ENCODE measurements at regions not wholly inside any gene's neighbourhood (a gene's known extent, or its start where the extent isn't known, plus 50 kb on each side); places are given as distances from the start of the nearest gene placed in this dataset.
A peak's percentile ranks its signal among the peaks of the same experiment; 100 is the strongest.
"Not testable (repeated sequence)": the region's sequence is repeated elsewhere in the genome, so short reads cannot be mapped to it uniquely, and the experiment has no call there.

DNA sequence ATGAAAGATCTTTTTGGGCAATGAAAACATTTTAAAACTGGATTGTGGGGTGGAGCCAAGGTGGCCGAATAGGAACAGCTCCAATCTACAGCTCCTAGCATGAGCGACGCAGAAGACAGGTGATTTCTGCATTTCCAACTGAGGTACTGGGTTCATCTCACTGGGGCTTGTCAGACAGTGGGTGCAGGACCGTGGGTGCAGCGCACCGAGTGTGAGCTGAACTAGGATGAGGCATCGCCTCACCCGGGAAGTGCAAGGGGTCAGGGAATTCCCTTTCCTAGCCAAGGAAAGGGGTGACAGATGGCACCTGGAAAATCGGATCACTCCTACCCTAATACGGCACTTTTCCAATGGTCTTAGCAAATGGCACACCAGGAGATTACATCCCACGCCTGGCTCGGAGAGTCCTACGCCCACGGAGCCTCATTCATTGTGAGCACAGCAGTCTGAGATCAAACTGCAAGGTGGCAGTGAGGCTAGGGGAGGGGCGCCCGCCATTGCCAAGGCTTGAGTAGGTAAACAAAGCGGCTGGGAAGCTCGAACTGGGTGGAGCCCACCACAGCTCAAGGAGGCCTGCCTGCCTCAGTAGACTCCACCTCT lies 84.3 kb upstream of the FANCL start:
- CTCF ChIA-PET (ENCODE audit: partially characterized antibody) = interaction anchor here (0.8 kb wide), 1 partner anchor 16 kb away, joined by 5 read pairs; no protein-coding TSS in a partner anchor
- H2BK5ac ChIP-seq (ENCODE audit: low read depth, low read length); H3K36me3 ChIP-seq (ENCODE audit: control insufficient read depth in 2 of 4, insufficient read depth in 4 of 4, low read length in 3 of 4); H3K9ac ChIP-seq (replicated peaks in 1 of 4; ENCODE audit: extremely low read depth in 1 of 4, low read depth in 3 of 4, low read length in 3 of 4); FAIRE-seq; H3K79me2 ChIP-seq (ENCODE audit: control insufficient read depth in 1 of 2, insufficient read depth in 2 of 2, low read length in 2 of 2); H3K4me2 ChIP-seq (ENCODE audit: insufficient read depth in 1 of 2, low read depth in 2 of 2, low read length in 2 of 2); H2BK20ac ChIP-seq (ENCODE audit: low read length); H2BK15ac ChIP-seq (ENCODE audit: low read length); H3K9me3 ChIP-seq (ENCODE audit: insufficient read depth in 2 of 2, low read depth in 1 of 2, low read length in 1 of 2); H3K18ac ChIP-seq (ENCODE audit: extremely low read depth, low read length); H3K27me3 ChIP-seq (replicated peaks in 1 of 4; ENCODE audit: control insufficient read depth in 3 of 4, extremely low read depth in 1 of 4, insufficient read depth in 3 of 4, low read length in 3 of 4); H3K23me2 ChIP-seq (ENCODE audit: low read depth, low read length); H3K4ac ChIP-seq (replicated peaks; ENCODE audit: insufficient read length, low read depth, low read length); POLR2A ChIA-PET (ENCODE audit: partially characterized antibody); H4K20me1 ChIP-seq (replicated peaks in 1 of 2; ENCODE audit: control insufficient read depth in 1 of 2, insufficient read depth in 2 of 2, low read length in 2 of 2); H3K27ac ChIP-seq (ENCODE audit: low read depth, low read length); H3K4me1 ChIP-seq (replicated peaks in 1 of 4; ENCODE audit: control insufficient read depth in 3 of 4, insufficient read depth in 4 of 4, low read length in 3 of 4); H4K5ac ChIP-seq (ENCODE audit: insufficient read length, low read depth, low read length); DNase-seq (ENCODE audit: low read depth in 1 of 2, low spot score in 2 of 2); H4K91ac ChIP-seq (replicated peaks; ENCODE audit: insufficient read length, low read length); H3K4me3 ChIP-seq (ENCODE audit: extremely low read depth in 1 of 4, insufficient read depth in 2 of 4, low read depth in 3 of 4, low read length in 4 of 4); H3K14ac ChIP-seq (ENCODE audit: insufficient read length); H3K56ac ChIP-seq (replicated peaks; ENCODE audit: insufficient read length, low read depth, low read length); H2BK120ac ChIP-seq (replicated peaks; ENCODE audit: low read depth, low read length); H2BK12ac ChIP-seq (ENCODE audit: low read depth, low read length); H2AK5ac ChIP-seq (ENCODE audit: low read depth, low read length); H3K79me1 ChIP-seq (ENCODE audit: low read depth, low read length); H3K23ac ChIP-seq (ENCODE audit: insufficient read length): not testable (repeated sequence)
- H2AFZ ChIP-seq (ENCODE audit: low read length) = peak overlapping the region; percentile 76; the same call in 1 of the 2 replicates
- H4K8ac ChIP-seq (ENCODE audit: extremely low read depth, insufficient read depth, low read length) = peak overlapping the region; percentile 2; the same call in 1 of the 2 replicates
- 94% methylated on average over 18 of the region's 18 CpGs; no CpG with 5 or more reads in 1 of the 2 experiments for WGBS, 2 experiments (ENCODE audit: extremely low coverage in 1 of 2, insufficient coverage in 1 of 2, insufficient read length in 1 of 2, insufficient replicate concordance in 2 of 2, low coverage in 1 of 2, low lambda C conversion rate in 2 of 2, missing lambda C conversion rate in 1 of 2)
